NCI-H1092 (cell line): ENCODE measurements at regions not wholly inside any gene's neighbourhood (a gene's known extent, or its start where the extent isn't known, plus 50 kb on each side); places are given as distances from the start of the nearest gene placed in this dataset.
"Not testable (repeated sequence)": the region's sequence is repeated elsewhere in the genome, so short reads cannot be mapped to it uniquely, and the experiment has no call there.

ENCODE experiments used
- DNase-seq: peaks from one replicate; lab custom pipeline; 2025; lab: John Stamatoyannopoulos, UW

DNA sequence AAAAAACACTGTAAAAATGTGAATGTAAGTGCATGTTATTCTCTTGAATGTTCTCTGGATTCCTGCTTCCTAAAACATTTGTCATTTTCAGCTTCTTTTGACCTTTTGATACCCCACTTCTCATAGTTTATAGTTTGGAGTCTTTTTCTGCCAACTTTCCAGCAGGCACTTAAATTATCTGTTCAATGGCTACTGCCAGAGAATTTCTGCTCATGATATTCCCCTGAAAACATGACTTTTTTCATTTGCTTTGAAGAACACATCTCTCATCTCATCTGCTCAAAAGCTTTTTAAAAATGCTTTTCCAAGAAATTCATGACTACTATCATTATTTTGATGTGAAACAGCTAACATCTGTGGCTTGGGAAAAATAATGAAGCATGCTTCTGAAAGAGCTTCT, 269.7 kb upstream of the PCDH7 start:
- DNase-seq, result no peak

- DNase-seq, result no peak
Measured at GRCh38 chr4:30454504-30454903, 265.7 kb upstream of the PCDH7 start.

DNA sequence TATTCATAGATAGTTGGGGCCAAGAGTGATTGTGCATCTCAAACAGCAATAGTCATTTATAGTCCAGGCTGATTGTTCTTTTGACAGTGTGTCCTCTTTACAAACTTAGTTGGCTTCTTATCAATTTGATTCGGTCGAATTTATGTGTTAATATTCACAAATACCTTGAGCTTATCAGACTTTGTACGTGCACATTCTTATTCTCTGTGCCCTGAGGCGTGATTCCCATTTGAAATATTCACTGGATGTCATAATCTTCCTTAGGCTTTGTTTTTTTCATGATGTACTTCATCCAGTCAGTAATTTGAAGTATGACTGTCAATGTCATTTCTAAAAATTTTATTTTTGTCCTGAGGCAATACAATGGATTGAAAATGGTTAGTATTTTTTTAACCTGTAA, 263.5 kb upstream of the PCDH7 start:
- no peak for DNase-seq

GRCh38 chr4:30460818-30461217, 259.4 kb upstream of the PCDH7 start:
- no peak for DNase-seq

- DNase-seq, result no peak
Measured at GRCh38 chr4:30461218-30461617, 259.0 kb upstream of the PCDH7 start.

- DNase-seq, result no peak
Measured at GRCh38 chr4:30462445-30463090, 257.6 kb upstream of the PCDH7 start.

DNA sequence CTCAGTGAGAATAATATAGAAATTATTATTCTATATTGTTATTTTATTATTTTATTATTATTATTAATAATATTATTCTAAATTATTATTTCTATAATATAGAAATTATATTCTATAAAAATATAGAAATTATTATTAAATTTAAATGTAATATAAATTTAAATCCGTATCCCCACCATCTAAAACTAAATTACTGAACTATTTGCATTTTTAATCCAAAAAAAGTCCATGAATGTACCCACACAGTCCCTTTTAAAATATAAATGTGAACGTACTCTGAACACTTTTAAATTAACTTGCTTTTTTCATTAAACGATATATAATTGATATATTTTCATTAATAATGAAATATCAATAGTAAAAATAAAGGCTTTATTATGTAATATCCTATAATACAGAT, 248.3 kb upstream of the PCDH7 start:
- DNase-seq, result no peak

- no peak for DNase-seq
Measured at GRCh38 chr4:30473225-30473624, 246.9 kb upstream of the PCDH7 start.

- DNase-seq, result no peak
Measured at GRCh38 chr4:30495251-30495650, 224.9 kb upstream of the PCDH7 start.

- no peak for DNase-seq
Measured at GRCh38 chr4:30495651-30496310, 224.4 kb upstream of the PCDH7 start.

DNA sequence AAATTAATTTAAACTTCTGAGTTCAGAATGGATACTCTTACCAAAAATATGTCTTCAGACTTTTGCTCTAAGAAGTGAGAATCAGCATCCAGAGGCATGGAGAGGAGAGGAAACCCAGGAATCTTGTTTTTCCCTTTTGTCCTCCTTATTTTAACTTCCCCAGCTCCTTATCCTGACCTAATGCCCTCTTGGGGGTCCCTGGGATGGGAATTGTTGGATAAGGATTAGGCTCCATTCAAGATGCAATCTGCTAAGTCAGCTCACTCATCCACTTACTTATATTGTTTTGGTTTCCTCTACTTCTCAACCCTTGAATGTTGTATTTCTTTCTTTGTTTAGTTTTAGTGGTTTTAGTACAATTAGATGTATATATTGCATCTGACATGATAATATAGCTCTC, 208.4 kb upstream of the PCDH7 start:
- no peak for DNase-seq

DNA sequence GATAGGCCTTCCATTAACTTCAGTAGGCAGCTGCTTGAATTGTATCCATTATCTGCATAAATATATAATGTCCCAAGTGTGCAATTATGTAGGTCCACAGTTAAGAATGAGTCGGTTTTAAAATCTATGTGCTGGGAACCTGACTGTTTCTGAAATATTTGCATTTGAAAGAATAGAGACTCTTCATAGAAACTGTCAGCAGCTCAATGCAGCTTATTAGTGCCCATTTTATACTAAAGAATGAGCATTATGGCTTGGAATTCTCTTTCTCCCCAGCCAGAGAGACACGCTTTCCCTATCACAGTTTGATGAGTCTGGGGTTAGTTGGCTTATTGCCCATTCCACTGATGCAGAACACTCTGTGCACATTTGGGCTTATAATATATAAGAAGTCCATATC, 202.0 kb upstream of the PCDH7 start:
- no peak for DNase-seq

DNA sequence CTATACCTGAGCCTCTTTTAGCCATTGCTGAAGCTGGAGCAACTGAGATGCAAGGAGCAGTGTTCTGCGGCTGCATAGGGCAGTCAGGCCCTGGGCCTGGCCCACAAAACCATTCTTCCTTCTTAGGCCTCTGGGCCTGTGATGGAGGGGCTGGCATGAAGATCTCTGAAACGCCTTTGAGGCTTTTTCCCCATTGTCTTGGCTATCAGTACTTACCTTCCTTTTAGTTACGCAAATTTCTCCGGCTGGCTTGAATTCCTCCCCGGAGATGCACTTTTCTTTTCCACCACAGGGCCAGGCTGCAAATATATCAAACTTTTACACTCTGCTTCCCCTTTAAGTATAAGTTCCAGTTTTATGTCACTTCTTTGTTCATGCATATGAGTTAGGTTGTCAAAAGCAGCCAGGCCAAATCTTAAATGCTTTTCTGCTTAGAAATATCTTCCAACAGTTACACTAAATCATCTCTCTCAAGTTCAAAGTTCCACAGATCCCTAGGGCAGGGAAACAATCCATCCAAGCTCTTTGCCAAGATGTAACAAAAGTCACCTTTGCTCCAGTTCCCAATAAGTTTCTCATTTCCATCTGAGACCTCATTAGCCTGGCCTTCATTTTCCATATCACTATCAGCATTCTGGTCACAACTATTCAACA, 194.4 kb upstream of the PCDH7 start:
- DNase-seq, result no peak

DNA sequence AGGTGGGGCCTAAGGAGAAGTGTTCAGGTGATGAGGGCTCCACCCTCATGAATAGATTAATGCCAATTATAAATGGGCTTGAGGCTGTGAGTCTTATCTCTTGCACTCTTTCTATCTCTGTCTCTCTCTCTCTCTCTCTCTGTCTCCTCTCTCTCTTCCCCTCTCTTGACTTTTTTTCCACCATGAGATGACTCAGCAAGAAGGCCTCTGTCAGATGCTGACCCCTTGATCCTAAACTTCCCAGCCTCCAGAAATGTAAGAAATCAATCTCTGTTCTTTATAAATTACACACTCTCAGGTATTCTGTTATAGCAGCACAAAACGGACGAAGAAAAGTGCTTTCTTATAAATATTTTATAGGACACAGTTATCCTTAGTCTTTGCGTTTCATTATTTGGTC, 184.9 kb upstream of the PCDH7 start:
- DNase-seq, result no peak

- no peak for DNase-seq
Measured at GRCh38 chr4:30536231-30536630, 183.9 kb upstream of the PCDH7 start.

- no peak for DNase-seq
Measured at GRCh38 chr4:30537456-30537855, 182.7 kb upstream of the PCDH7 start.

- DNase-seq, result no peak
Measured at GRCh38 chr4:30538794-30539193, 181.4 kb upstream of the PCDH7 start.

DNA sequence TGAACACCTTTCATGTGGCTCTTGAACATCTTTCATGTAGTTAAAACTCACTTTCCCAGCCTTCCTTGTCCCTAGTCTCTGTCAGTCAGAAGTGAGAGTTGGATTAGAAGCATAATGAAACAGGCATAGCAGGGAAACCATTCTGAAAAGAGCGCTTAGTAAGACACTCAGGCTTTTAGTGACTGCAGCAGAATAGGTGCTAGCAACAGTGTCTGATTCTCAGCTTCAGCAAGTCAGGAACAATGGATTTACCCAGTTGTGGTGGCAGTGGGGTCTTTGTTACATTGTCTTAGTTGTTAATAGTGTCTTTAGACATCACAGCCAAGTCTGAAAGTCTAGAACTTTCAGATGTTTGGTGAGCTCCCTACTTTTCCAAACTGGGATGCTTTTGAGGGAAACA, 177.1 kb upstream of the PCDH7 start:
- no peak for DNase-seq

DNA sequence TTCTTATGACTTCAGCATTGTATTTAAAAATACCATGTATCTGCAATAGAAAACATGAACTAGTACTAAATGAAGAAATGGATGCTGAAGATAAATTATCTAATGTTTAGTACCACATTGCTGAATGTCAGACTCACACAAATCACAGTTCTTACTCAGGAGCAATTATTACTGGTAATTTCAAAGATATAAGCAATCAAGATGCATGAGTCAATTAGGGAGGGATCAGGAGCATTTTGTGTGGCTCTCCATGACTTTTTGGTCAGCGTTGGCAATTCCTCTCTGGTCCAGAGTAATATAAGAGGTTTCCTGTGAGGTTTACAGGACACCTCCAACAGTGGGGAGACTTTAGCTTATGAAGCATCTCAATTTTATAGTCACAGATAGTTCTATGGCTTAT, 167.0 kb upstream of the PCDH7 start:
- no peak for DNase-seq

DNA sequence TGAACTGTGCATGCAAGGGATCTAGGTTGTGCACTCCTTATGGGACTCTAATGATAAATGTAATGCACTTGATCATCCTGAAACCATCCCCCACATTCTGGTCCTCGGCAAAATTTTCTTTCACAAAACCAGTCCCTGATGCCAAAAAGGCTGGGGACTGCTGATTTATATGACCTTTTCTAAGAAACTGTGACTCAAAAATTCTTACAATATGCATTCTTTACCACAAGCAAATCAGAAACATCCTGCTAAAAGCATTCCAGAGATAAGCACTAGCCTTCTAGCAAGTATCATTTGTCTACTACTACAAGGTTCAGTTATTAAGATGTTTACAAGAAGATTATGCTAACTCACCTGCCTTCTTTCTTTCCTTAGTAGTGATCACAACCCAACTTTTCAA, 166.5 kb upstream of the PCDH7 start:
- DNase-seq, result no peak

GRCh38 chr4:30555775-30556174, 164.4 kb upstream of the PCDH7 start:
- no peak for DNase-seq

DNA sequence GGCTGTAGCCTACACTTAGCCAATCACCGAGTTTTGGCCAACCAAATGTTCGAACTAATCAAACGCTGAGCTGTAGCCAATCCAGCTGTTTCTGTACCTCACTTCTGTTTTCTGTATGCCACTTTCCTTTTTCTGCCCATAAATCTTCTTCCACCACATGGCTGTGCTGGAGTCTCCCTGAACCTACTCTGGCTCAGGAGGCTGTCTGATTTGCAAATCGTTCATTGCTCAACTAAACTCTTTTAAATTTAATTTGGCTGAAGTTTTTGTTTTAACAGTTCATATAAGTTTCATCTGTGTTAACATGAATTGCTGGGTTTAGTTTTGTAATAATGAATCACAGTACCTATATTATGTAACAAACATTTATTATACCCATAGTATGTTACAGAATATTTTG, 160.7 kb upstream of the PCDH7 start:
- DNase-seq, result no peak

GRCh38 chr4:30586850-30587249, 133.3 kb upstream of the PCDH7 start:
- DNase-seq, result no peak

GRCh38 chr4:30589669-30590068, 130.5 kb upstream of the PCDH7 start:
- DNase-seq, result not testable (repeated sequence)
